NCI-H524 (cell line): ENCODE measurements at regions not wholly inside any gene's neighbourhood (a gene's known extent, or its start where the extent isn't known, plus 50 kb on each side); places are given as distances from the start of the nearest gene placed in this dataset.

ENCODE experiments used
- DNase-seq, 2 experiments: peaks; one replicate each; lab custom pipeline; 2025; lab: John Stamatoyannopoulos, UW

- no peak for DNase-seq
Measured at GRCh38 chr18:70666936-70667335, 378.1 kb downstream of the SOCS6 start.

DNA sequence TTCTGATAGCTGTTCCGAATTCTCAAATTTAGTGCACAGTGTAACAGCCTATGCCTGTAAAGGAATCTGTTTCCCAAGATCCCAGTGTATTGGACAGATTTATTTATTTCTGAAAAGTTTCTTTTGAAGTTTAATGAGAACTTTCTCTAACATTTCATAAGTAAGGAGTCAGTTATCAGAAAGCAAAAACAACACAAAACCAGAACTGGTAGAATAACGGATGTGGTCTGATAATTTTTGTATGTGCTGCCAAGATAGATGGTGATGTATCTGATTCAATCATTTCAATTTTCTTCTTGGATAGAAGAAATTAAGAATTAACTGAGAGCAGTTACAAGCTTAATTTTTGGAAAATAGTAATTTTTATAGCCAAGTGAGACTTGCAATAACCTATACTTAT lies 374.3 kb downstream of the SOCS6 start:
- no peak for DNase-seq

DNA sequence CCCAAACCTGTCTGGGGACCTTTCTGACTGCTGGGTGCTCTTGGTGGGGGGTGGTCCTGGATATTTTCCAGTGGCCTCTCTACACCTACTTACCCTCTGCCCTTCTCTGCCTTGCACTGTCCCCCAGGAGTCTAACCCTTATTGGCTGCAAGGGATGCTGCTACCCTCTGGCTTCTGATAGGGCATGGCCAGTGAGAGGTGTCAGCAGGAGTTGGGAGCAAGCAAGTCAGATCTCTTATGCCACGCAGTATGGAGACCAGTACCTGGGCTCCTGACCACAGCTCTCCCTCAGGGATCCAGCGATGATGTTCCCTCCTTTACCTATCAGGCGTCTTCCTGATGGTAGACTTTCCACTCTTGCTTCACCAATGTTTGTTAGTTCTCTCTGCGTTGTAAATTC lies 373.7 kb downstream of the SOCS6 start:
- DNase-seq, result no peak

DNA sequence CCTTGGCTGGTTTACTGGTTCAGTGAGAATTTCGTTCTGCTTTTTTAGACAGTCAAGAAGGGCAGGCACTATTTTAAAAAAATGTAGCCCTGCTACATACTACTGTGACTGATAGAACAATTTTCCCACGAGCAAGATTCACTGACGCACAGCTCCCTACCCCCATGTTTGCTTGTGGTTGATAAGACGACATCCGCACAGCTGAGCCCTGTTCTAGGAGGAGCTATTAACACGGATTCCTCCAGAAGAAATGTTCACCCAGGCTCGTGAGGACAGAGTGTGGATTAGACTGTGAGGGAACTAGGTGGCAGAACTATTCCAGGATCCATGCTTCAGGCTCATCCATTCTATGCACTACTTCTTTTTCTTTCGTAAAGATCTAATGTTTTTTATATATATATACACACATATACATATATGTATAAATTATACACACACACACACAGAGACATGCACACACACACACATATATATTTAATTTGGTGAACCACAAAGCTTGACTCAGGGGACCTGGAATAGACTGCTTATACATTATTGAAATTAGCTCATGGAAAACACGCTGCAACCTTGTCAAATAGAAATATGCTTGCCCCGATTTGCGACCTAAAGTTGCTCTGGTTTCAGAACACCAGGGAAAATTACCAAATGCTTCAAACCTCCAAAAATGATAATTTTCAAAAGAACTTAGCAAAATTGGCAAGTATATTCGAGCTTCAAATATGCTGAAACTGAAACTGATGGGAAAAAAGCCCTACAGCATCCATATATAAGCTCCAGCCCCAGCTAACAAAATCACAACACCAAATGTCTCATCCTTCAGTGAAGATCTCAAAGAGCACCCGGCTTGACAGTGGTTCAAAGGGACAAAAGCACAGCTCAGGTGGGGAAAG lies 370.4 kb downstream of the SOCS6 start:
- DNase-seq, result no peak

- DNase-seq, result no peak
Measured at GRCh38 chr18:70653671-70654070, 364.8 kb downstream of the SOCS6 start.

DNA sequence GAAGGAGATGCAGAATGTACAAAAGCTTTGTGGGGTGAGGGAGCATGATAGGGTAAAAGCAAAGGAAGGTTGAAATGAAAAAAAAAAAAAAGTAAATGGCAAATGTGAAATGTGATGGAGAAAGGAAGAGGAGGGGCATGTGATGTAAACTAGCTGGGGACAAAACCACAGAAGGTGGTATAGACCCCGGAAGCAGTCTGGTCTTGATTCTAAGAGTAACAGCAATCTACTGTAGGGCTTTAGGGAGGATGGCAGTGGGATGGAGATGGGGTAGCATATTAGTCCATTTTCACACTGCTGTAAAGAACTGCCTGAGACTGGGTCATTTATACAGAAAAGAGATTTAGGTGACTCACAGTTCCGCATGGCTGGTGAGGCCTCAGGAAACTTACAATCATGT lies 362.0 kb downstream of the SOCS6 start:
- no peak for DNase-seq

GRCh38 chr18:70649683-70650082 lies 360.8 kb downstream of the SOCS6 start:
- DNase-seq, result no peak

GRCh38 chr18:70645971-70646370 lies 357.1 kb downstream of the SOCS6 start:
- DNase-seq, result no peak

- DNase-seq, result no peak
Measured at GRCh38 chr18:70643812-70644211, 355.0 kb downstream of the SOCS6 start.

DNA sequence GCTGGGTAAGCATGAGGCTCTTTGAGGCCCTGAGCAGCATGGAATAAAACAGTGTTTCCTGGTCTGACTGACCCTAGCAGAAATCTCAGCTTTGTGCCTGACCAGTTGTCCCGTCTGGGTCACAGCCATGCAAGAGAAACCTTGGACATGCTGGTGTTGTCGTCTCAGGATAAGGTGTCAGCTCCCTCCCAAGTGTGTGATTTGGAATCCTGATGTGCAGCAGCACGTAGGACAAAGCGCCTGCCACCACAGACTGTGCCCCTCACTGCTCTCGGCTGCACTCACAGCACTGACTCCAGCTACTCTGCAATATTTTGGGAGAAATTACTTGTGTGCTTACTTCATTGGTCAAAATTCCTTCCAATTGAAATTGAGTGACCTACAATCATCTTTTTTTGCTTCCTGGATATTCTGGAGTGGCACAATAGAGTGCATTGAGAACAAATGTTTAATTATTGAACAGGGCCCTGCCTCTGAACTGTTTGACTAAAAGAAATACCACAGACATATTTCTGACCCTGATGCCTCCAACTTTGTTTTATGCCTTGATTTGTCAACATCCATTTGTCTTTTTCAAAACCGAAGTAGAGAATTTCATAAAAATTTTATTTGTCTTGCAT lies 352.4 kb downstream of the SOCS6 start:
- no peak for DNase-seq

DNA sequence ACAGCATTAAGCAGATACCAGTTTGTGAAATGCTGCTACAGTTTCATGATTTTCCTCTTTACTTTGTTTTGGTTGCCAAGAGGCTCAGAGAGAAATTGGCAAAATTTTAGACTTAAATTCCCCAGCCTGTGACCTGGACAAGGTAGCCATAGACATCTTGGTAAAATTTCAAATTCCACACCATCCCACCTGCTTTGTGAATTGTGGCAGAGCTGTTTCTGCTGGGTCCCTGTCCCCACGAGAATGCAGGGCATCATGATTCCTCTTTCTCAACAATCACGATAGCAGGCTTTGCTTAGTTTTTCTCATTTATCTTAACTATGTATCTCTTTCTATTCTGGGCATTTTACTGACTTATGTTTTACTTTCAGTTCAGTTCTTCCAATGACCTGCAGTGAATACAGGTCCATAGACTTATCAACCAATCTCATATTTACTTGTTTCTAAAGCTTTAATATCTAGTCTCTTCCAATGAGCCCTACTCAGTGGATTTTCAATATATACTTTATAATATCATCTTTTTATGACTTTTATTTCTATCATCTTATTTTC lies 351.6 kb downstream of the SOCS6 start:
- DNase-seq, result no peak

DNA sequence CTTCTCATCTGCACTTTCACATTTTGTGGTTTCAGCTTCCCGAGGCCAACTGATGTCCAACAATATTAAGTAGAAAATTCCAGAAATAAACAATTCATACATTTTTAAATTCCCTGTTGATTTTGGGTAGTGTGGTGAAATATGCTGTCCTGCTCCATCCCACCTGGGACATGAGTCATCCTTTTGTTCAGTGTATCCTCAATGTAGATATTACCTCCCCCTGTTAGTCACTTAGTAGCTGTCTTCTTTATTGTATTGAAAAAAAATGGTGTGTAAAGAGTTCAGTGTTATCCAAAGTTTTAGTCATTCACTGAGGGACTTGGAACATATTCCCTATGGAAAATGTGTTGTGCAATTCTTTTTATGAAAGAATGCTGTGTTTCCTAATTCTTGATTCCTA lies 348.1 kb downstream of the SOCS6 start:
- DNase-seq, result no peak

DNA sequence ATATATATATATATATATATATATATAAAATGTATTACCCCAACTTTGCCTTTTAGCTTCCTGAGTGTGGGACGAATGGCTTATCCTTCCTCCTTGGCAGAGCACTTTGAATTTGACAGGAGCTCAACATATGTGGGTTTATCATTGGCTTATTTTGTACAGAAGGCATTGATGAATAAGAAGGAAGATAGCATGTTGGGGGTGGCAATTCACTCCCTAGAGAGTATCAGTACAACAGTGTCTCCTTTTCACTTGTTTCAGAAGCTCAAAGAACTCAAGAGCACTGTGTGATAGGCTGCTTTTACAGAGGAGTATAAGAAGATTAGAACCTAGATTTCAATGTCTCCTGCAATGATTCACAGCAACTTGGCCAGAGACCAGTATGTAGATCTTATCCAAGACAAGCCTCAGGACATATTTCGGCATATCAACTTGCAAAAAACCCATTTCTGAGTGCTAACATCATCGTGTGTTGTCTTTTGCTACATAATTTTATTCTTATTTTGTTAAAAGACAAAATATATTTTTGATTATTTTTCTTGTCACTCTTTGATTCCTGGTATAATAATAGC lies 345.8 kb downstream of the SOCS6 start:
- DNase-seq, result no peak

GRCh38 chr18:70627182-70627802 lies 338.4 kb downstream of the SOCS6 start:
- no peak for DNase-seq

GRCh38 chr18:70622622-70623419 lies 334.0 kb downstream of the SOCS6 start:
- DNase-seq, result no peak

DNA sequence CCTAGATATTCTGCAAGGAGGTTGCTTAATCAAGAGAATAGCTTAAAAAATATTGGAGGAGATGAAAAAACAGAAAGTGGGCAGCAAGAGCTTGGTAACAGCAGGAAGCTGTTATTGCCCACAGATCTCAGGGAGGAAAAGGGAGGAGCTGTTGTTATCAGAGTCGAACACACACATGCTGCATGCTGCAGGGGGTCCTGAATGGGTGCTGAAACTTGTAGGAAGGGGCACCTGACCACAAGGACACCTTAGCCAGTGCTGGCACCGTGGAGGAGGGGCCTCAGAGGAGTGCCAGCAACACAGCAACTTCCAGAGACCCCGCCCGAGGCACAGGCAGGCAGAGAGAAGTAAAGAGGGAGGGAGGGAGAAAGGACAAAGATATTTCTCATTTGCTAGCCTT lies 332.9 kb downstream of the SOCS6 start:
- no peak for DNase-seq

GRCh38 chr18:70620837-70621612 lies 332.2 kb downstream of the SOCS6 start:
- no peak for DNase-seq

- DNase-seq, result no peak
Measured at GRCh38 chr18:70617020-70617763, 328.3 kb downstream of the SOCS6 start.

- DNase-seq, result no peak
Measured at GRCh38 chr18:70600225-70600925, 311.5 kb downstream of the SOCS6 start.

GRCh38 chr18:70598406-70598805 lies 309.6 kb downstream of the SOCS6 start:
- DNase-seq, result no peak
